Astrocyte (in vitro differentiated cells and primary cell): ENCODE measurements at regions not wholly inside any gene's neighbourhood (a gene's known extent, or its start where the extent isn't known, plus 50 kb on each side); places are given as distances from the start of the nearest gene placed in this dataset.

Source experiments
- DNase-seq: peaks from one replicate; pipeline ENCODE4 v3.0.0-alpha.2; 2010; ENCODE audit warnings: low read depth
- FAIRE-seq: peaks from 2 replicates; lab custom pipeline; 2011; peaks lifted over from hg19 to GRCh38; lab: Jason Lieb, UNC
- H2AFZ ChIP-seq: 2 replicates; pipeline ENCODE4 v1.6.0; 2012; ENCODE audit warnings: low read depth, low read length, inconsistent platforms
- H3K27ac ChIP-seq: 2 replicates; pipeline ENCODE4 v1.5.1; 2011; ENCODE audit warnings: low read depth, low read length, inconsistent platforms
- H3K27me3 ChIP-seq: 2 replicates; pipeline ENCODE4 v1.6.0; 2011; ENCODE audit warnings: low read length, inconsistent platforms; ENCODE audit not compliant: insufficient read depth
- H3K36me3 ChIP-seq: 2 replicates; pipeline ENCODE4 v1.5.1; 2011; ENCODE audit warnings: low read length, inconsistent platforms; ENCODE audit not compliant: insufficient read depth
- H3K4me1 ChIP-seq: 2 replicates; pipeline ENCODE4 v1.5.1; 2011; ENCODE audit warnings: low read length, inconsistent platforms; ENCODE audit not compliant: insufficient read depth
- H3K4me2 ChIP-seq: 2 replicates; pipeline ENCODE4 v1.6.0; 2012; ENCODE audit warnings: low read length, inconsistent platforms
- H3K4me3 ChIP-seq: 2 replicates; pipeline ENCODE4 v1.5.1; 2011; ENCODE audit warnings: low read depth, mild to moderate bottlenecking, low read length, inconsistent platforms; ENCODE audit not compliant: insufficient read depth
- H3K79me2 ChIP-seq: 2 replicates; pipeline ENCODE4 v1.6.0; 2012; ENCODE audit warnings: mild to moderate bottlenecking, low read length, inconsistent platforms; ENCODE audit not compliant: insufficient read depth
- H3K9ac ChIP-seq: 2 replicates; pipeline ENCODE4 v1.6.0; 2012; ENCODE audit warnings: mild to moderate bottlenecking, low read length, inconsistent platforms
- H3K9me3 ChIP-seq: 2 replicates; pipeline ENCODE4 v1.5.1; 2012; ENCODE audit warnings: low read depth, mild to moderate bottlenecking, low read length, inconsistent platforms; ENCODE audit not compliant: insufficient read depth
- H4K20me1 ChIP-seq: 2 replicates; pipeline ENCODE4 v1.6.0; 2012; ENCODE audit warnings: low read length, inconsistent platforms; ENCODE audit not compliant: insufficient read depth
- H3K27ac Mint-ChIP-seq: one replicate; pipeline ENCODE4 v1.8.0; 2021; ENCODE audit warnings: mild to moderate bottlenecking, mixed read lengths; ENCODE audit not compliant: unreplicated experiment
- H3K27me3 Mint-ChIP-seq: one replicate; pipeline ENCODE4 v1.8.0; 2021; ENCODE audit warnings: low read depth, mixed read lengths; ENCODE audit not compliant: unreplicated experiment
- H3K36me3 Mint-ChIP-seq: one replicate; pipeline ENCODE4 v1.8.0; 2021; ENCODE audit warnings: low read depth, mixed read lengths; ENCODE audit not compliant: unreplicated experiment
- H3K4me1 Mint-ChIP-seq: one replicate; pipeline ENCODE4 v1.8.0; 2021; ENCODE audit warnings: low read depth, mixed read lengths; ENCODE audit not compliant: unreplicated experiment
- H3K4me3 Mint-ChIP-seq: one replicate; pipeline ENCODE4 v1.8.0; 2021; ENCODE audit warnings: mild to moderate bottlenecking, moderate library complexity, mixed read lengths; ENCODE audit not compliant: unreplicated experiment
- H3K9me3 Mint-ChIP-seq: one replicate; pipeline ENCODE4 v1.8.0; 2021; ENCODE audit warnings: mild to moderate bottlenecking, mixed read lengths; ENCODE audit not compliant: unreplicated experiment
- CTCF ChIP-seq: IDR thresholded peaks from 2 replicates; pipeline ENCODE4 v1.5.1; 2011; ENCODE audit warnings: low read depth, mild to moderate bottlenecking, inconsistent platforms, low read length, moderate library complexity; ENCODE audit not compliant: insufficient read depth
- EZH2 ChIP-seq: IDR thresholded peaks from 2 replicates; pipeline ENCODE4 v1.6.1; 2012; ENCODE audit warnings: mild to moderate bottlenecking, low read length, inconsistent platforms; ENCODE audit not compliant: insufficient read depth

GRCh38 chr1:75034376-75034775, 99.8 kb upstream of the LHX8 start:
- no peaks in the 10 kb centered on the region for H3K4me1 ChIP-seq
- H3K27me3 Mint-ChIP-seq: no peaks in the 10 kb centered on the region
- no peak overlapping the region for H3K4me3 Mint-ChIP-seq
- H3K9ac ChIP-seq: no peak overlapping the region
- peaks cover 5% of the 10 kb centered on the region for H3K9me3 Mint-ChIP-seq
- H3K4me3 ChIP-seq: no peak overlapping the region
- no peaks in the 10 kb centered on the region for H3K36me3 ChIP-seq
- no peaks in the 10 kb centered on the region for H3K27me3 ChIP-seq
- H3K4me2 ChIP-seq: no peak overlapping the region
- H4K20me1 ChIP-seq: no peaks in the 10 kb centered on the region
- no peaks in the 10 kb centered on the region for H3K79me2 ChIP-seq
- TF ChIP-seq CTCF (no peak), EZH2 (no peak)
- H3K27ac ChIP-seq: no peak overlapping the region
- H2AFZ ChIP-seq: no peak overlapping the region
- FAIRE-seq (no peak), DNase-seq (no peak)
- no peak overlapping the region for H3K27ac Mint-ChIP-seq
- H3K4me1 Mint-ChIP-seq: no peaks in the 10 kb centered on the region
- H3K36me3 Mint-ChIP-seq: no peaks in the 10 kb centered on the region
- H3K9me3 ChIP-seq: no peaks in the 10 kb centered on the region

GRCh38 chr1:75035536-75035935, 98.7 kb upstream of the LHX8 start:
- FAIRE-seq (no peak), DNase-seq (no peak)
- Histone ChIP-seq H3K4me1 (no peaks in the 10 kb centered on the region), H3K9ac (no peak overlapping the region), H3K27me3 (no peaks in the 10 kb centered on the region), H3K4me3 (no peak overlapping the region), H3K36me3 (no peaks in the 10 kb centered on the region), H2AFZ (no peak overlapping the region), H3K4me2 (no peak overlapping the region), H4K20me1 (no peaks in the 10 kb centered on the region), H3K9me3 (no peaks in the 10 kb centered on the region), H3K79me2 (no peaks in the 10 kb centered on the region), H3K27ac (no peak overlapping the region)
- Mint-ChIP-seq H3K27me3 (no peaks in the 10 kb centered on the region), H3K4me1 (no peaks in the 10 kb centered on the region), H3K4me3 (no peak overlapping the region), H3K27ac (no peak overlapping the region), H3K36me3 (no peaks in the 10 kb centered on the region), H3K9me3 (peaks cover 8% of the 10 kb centered on the region)
- TF ChIP-seq EZH2 (no peak), CTCF (no peak)

GRCh38 chr1:75053207-75053606, 81.0 kb upstream of the LHX8 start:
- Histone ChIP-seq H2AFZ (no peak overlapping the region), H3K4me3 (no peak overlapping the region), H3K4me1 (no peaks in the 10 kb centered on the region), H3K9me3 (no peaks in the 10 kb centered on the region), H3K4me2 (no peak overlapping the region), H3K27me3 (no peaks in the 10 kb centered on the region), H3K79me2 (no peaks in the 10 kb centered on the region), H3K9ac (no peak overlapping the region), H3K36me3 (no peaks in the 10 kb centered on the region), H4K20me1 (no peaks in the 10 kb centered on the region), H3K27ac (no peak overlapping the region)
- Mint-ChIP-seq H3K27me3 (peaks cover 3% of the 10 kb centered on the region), H3K9me3 (peaks cover 1% of the 10 kb centered on the region), H3K4me3 (no peak overlapping the region), H3K4me1 (no peaks in the 10 kb centered on the region), H3K36me3 (no peaks in the 10 kb centered on the region), H3K27ac (no peak overlapping the region)
- FAIRE-seq (no peak), DNase-seq (no peak)
- no peak for TF ChIP-seq CTCF
- no peak for TF ChIP-seq EZH2
